ENCODE measurements at regions not wholly inside any gene's neighbourhood (a gene's known extent, or its start where the extent isn't known, plus 50 kb on each side); places are given as distances from the start of the nearest gene placed in this dataset.
"Not testable (repeated sequence)": the region's sequence is repeated elsewhere in the genome, so short reads cannot be mapped to it uniquely, and the experiment has no call there.

DNA sequence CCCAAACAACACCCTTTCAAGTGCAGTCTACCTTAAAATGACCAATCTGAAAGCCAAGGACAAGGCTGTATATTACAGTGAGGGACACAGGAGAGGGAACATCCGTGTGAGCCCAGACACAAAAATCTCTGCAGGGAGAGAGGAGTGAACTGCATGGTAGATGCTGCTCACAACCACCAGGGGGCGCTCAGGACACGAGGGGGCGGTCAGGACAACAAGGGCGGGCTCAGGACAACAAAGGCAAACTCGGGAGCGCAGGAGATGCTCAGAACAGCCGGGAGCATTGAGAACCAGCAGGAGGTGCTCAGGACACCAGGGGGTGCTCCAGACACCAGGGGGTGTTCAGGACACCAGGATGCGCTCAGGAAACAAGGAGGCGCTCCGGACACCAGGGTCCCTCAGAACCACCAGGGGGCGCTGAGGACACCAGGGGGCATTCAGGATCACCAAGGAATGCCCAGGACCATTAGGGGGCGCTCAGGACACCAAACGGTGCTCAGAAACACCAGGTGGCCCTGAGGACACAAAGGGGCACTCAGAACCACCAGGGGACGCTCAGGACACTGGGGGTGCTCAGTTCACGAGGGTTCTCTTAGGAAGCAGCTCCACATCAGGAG, 357.0 kb downstream of the TP53TG3F start:
- H3K27ac Mint-ChIP-seq; H3K4me3 Mint-ChIP-seq; ATAC-seq; H3K27me3 Mint-ChIP-seq; H3K9me3 Mint-ChIP-seq; H3K27ac ChIP-seq (ENCODE audit: low read depth, low read length); H3K4me1 ChIP-seq (ENCODE audit: control insufficient read depth in 2 of 2, insufficient read depth in 2 of 2, low read length in 2 of 2); H3K36me3 ChIP-seq (ENCODE audit: control insufficient read depth in 2 of 3, insufficient read depth in 3 of 3, low read length in 3 of 3); H3K4me3 ChIP-seq (ENCODE audit: low read length); H3K27me3 ChIP-seq (ENCODE audit: control insufficient read depth in 2 of 2, insufficient read depth in 2 of 2, low read length in 2 of 2); H3K9me3 ChIP-seq (ENCODE audit: control insufficient read depth in 2 of 3, low read length in 3 of 3); intact Hi-C loops (cut with micrococcal nuclease); DNase-seq; POLR2A ChIA-PET; H3K4me1 Mint-ChIP-seq; CTCF ChIA-PET; H3K36me3 Mint-ChIP-seq: not testable (repeated sequence)

DNA sequence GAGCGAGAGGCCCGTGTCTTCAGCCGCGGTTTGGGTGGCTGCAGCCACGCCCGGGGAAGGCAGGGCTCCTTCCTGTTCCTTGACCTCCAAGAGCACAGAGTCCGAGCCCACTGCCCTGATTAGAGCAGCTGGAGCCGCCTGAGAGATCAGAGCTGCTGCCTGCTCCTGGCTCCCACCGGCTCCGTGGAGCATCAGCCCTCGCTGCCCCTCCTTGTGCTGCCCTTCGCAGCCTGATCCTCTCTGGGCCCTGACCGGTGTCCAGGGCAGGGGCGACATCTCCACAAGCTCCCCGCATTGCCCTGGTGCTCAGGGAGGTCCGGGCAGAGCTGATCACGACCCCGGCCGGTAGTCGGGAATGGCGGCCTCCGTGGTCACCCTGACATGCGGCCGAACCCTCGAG, 365.3 kb downstream of the TP53TG3F start:
- H3K4me3 Mint-ChIP-seq; intact Hi-C loops (cut with micrococcal nuclease): not testable (repeated sequence)

DNA sequence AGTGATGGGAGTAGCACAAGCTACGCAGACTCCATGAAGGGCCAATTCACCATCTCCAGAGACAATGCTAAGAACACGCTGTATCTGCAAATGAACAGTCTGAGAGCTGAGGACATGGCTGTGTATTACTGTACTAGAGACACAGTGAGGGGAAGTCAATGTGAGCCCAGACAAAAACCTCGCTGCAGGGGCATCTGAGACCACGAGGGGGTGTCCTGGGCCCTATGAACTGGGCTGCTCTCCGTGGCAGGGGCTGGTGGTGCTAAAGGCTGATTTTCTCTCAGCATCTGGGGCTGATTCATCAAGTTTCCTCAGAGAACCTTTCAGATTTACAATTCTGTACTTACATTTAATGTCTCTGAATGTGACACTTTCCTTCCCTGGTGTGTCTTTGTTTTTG, 368.1 kb downstream of the TP53TG3F start:
- POLR2A ChIA-PET, H3K4me1 Mint-ChIP-seq: not testable (repeated sequence)

More for the DNA sequence above, 365.3 kb downstream of the TP53TG3F start:
- H3K27me3 ChIP-seq (ENCODE audit: control insufficient read depth in 2 of 2, insufficient read depth in 2 of 2, low read length in 2 of 2); H3K36me3 ChIP-seq (ENCODE audit: control insufficient read depth in 2 of 3, insufficient read depth in 3 of 3, low read length in 3 of 3); DNase-seq; H3K36me3 Mint-ChIP-seq; H3K27ac ChIP-seq (ENCODE audit: low read depth, low read length); H3K27ac Mint-ChIP-seq; ATAC-seq; H3K27me3 Mint-ChIP-seq; H3K4me3 ChIP-seq (ENCODE audit: low read length); POLR2A ChIA-PET; H3K4me1 Mint-ChIP-seq; H3K9me3 Mint-ChIP-seq; H3K9me3 ChIP-seq (ENCODE audit: control insufficient read depth in 2 of 3, low read length in 3 of 3); H3K4me1 ChIP-seq (ENCODE audit: control insufficient read depth in 2 of 2, insufficient read depth in 2 of 2, low read length in 2 of 2); CTCF ChIA-PET: not testable (repeated sequence)

DNA sequence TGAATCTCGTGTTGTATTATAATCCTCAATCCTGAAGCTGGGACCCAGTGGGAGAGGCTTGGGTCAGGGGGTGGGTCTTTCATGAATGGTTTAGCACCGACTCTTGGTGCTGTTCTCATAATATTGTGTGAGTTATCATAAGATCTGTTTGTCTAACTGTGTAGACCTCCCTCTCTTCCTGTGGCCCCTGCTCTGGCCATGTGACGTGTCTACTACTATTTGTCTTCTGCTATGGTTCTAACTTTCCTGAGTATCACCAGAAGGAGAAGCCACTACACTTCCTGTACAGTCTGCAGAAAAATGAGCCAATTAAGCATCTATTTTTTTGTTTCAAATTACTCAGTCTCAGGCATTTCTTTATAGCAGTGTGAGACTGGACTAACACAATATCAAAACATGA, 379.7 kb downstream of the TP53TG3F start:
- intact Hi-C loops (cut with micrococcal nuclease); H3K36me3 Mint-ChIP-seq; H3K27ac Mint-ChIP-seq; H3K9me3 ChIP-seq (ENCODE audit: control insufficient read depth in 2 of 3, low read length in 3 of 3); POLR2A ChIA-PET; H3K27ac ChIP-seq (ENCODE audit: low read depth, low read length); H3K27me3 ChIP-seq (ENCODE audit: control insufficient read depth in 2 of 2, insufficient read depth in 2 of 2, low read length in 2 of 2); H3K4me1 Mint-ChIP-seq; H3K9me3 Mint-ChIP-seq; H3K36me3 ChIP-seq (ENCODE audit: control insufficient read depth in 2 of 3, insufficient read depth in 3 of 3, low read length in 3 of 3); CTCF ChIA-PET; H3K4me3 ChIP-seq (ENCODE audit: low read length); DNase-seq; H3K4me3 Mint-ChIP-seq; H3K27me3 Mint-ChIP-seq; H3K4me1 ChIP-seq (ENCODE audit: control insufficient read depth in 2 of 2, insufficient read depth in 2 of 2, low read length in 2 of 2): not testable (repeated sequence)
- peak; percentile 20 for ATAC-seq

More for the DNA sequence above, 368.1 kb downstream of the TP53TG3F start:
- H3K27me3 ChIP-seq (ENCODE audit: control insufficient read depth in 2 of 2, insufficient read depth in 2 of 2, low read length in 2 of 2); DNase-seq; H3K9me3 Mint-ChIP-seq; CTCF ChIA-PET; intact Hi-C loops (cut with micrococcal nuclease); H3K36me3 ChIP-seq (ENCODE audit: control insufficient read depth in 2 of 3, insufficient read depth in 3 of 3, low read length in 3 of 3); H3K36me3 Mint-ChIP-seq; H3K9me3 ChIP-seq (ENCODE audit: control insufficient read depth in 2 of 3, low read length in 3 of 3); H3K27ac Mint-ChIP-seq; H3K4me3 Mint-ChIP-seq; H3K27ac ChIP-seq (ENCODE audit: low read depth, low read length); ATAC-seq; H3K27me3 Mint-ChIP-seq; H3K4me1 ChIP-seq (ENCODE audit: control insufficient read depth in 2 of 2, insufficient read depth in 2 of 2, low read length in 2 of 2); H3K4me3 ChIP-seq (ENCODE audit: low read length): not testable (repeated sequence)

DNA sequence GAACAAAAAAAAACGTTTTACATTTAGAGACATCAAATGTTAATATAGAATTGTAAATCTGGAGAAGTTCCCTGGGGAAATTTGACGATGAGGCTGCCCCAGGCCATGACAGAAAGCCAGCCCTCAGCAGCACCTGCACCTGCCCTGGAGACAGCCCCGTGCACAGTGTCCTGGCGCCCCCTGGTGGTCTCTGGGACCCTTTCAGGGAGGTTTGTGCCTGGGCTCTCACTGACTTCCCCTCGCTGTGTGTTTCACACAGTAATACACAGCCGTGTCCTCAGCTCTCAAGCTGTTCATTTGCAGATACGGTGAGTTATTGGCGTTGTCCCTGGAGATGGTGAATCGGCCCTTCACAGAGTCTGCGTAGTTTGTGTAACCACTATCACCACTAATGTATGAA, 385.1 kb downstream of the TP53TG3F start:
- H3K4me3 Mint-ChIP-seq; ATAC-seq; intact Hi-C loops (cut with micrococcal nuclease); H3K27ac ChIP-seq (ENCODE audit: low read depth, low read length); H3K27ac Mint-ChIP-seq; H3K27me3 Mint-ChIP-seq; H3K4me3 ChIP-seq (ENCODE audit: low read length); H3K4me1 Mint-ChIP-seq; H3K9me3 Mint-ChIP-seq; CTCF ChIA-PET; H3K36me3 ChIP-seq (ENCODE audit: control insufficient read depth in 2 of 3, insufficient read depth in 3 of 3, low read length in 3 of 3); H3K9me3 ChIP-seq (ENCODE audit: control insufficient read depth in 2 of 3, low read length in 3 of 3); H3K36me3 Mint-ChIP-seq; POLR2A ChIA-PET; H3K27me3 ChIP-seq (ENCODE audit: control insufficient read depth in 2 of 2, insufficient read depth in 2 of 2, low read length in 2 of 2); H3K4me1 ChIP-seq (ENCODE audit: control insufficient read depth in 2 of 2, insufficient read depth in 2 of 2, low read length in 2 of 2): not testable (repeated sequence)
- DNase-seq = peak in 1 of 9 donors; percentile 20

Measured in naive thymus-derived CD4-positive, alpha-beta T cell (primary cell).